OCI-LY1 (cell line): ENCODE measurements at regions not wholly inside any gene's neighbourhood (a gene's known extent, or its start where the extent isn't known, plus 50 kb on each side); places are given as distances from the start of the nearest gene placed in this dataset.

Experiments
- H2AFZ ChIP-seq: fragments of 200-600 bp; sonication (generic), shearing (Covaris generic); 2 replicates; pipeline ENCODE4 v1.6.0; 2014; ENCODE audit warnings: antibody characterized with exemption, mild to moderate bottlenecking, low read length
- H3F3A ChIP-seq: fragments of 200-600 bp; sonication (generic), shearing (Covaris generic); 2 replicates; pipeline ENCODE4 v1.6.0; 2014; ENCODE audit warnings: mild to moderate bottlenecking, antibody characterized with exemption, low read length, moderate library complexity; ENCODE audit not compliant: insufficient read depth
- H3K27ac ChIP-seq: fragments of 200-600 bp; sonication (generic); 2 replicates; pipeline ENCODE4 v1.5.1; 2014; ENCODE audit warnings: low read length, mixed run types, mild to moderate bottlenecking, low read depth; ENCODE audit not compliant: poor library complexity, severe bottlenecking
- H3K27me3 ChIP-seq: fragments of 200-600 bp; sonication (generic); 2 replicates; pipeline ENCODE4 v1.6.0; 2014; ENCODE audit warnings: antibody characterized with exemption, mild to moderate bottlenecking, low read length, moderate library complexity; ENCODE audit not compliant: insufficient read depth
- H3K36me3 ChIP-seq: fragments of 200-600 bp; sonication (generic); 2 replicates; pipeline ENCODE4 v1.6.1; 2014; ENCODE audit warnings: mild to moderate bottlenecking, antibody characterized with exemption, low read length, moderate library complexity, mixed read lengths; ENCODE audit not compliant: insufficient read depth
- H3K4me1 ChIP-seq: fragments of 200-600 bp; sonication (generic); 2 replicates; pipeline ENCODE4 v1.5.1; 2014; ENCODE audit warnings: mild to moderate bottlenecking, low read length, moderate library complexity; ENCODE audit not compliant: insufficient read depth, severe bottlenecking
- H3K4me2 ChIP-seq: fragments of 200-600 bp; sonication (generic), shearing (Covaris generic); 2 replicates; pipeline ENCODE4 v1.6.1; 2014; ENCODE audit warnings: low read length
- H3K4me3 ChIP-seq: fragments of 200-600 bp; sonication (generic); 2 replicates; pipeline ENCODE4 v1.5.1; 2014; ENCODE audit warnings: low read length, low read depth, mild to moderate bottlenecking, mixed read lengths; ENCODE audit not compliant: poor library complexity, severe bottlenecking
- H3K79me2 ChIP-seq: fragments of 200-600 bp; shearing (Covaris generic); 2 replicates; pipeline ENCODE4 v1.6.1; 2016; ENCODE audit warnings: mixed run types, low read length, mixed read lengths; ENCODE audit not compliant: insufficient read depth
- H3K9ac ChIP-seq: fragments of 200-600 bp; sonication (generic), shearing (Covaris generic); 2 replicates; pipeline ENCODE4 v1.6.1; 2014; ENCODE audit warnings: mild to moderate bottlenecking, low read length, mixed read lengths
- H3K9me2 ChIP-seq: fragments of 200-600 bp; sonication (generic), shearing (Covaris generic); 2 replicates; pipeline ENCODE4 v1.6.1; 2014; ENCODE audit warnings: low read depth, mild to moderate bottlenecking, low read length, mixed read lengths
- H3K9me3 ChIP-seq: fragments of 200-600 bp; shearing (Covaris generic); 2 replicates; pipeline ENCODE4 v1.6.1; 2014; ENCODE audit warnings: low read length, mixed read lengths
- H4K20me1 ChIP-seq: fragments of 200-600 bp; sonication (generic), shearing (Covaris generic); 2 replicates; pipeline ENCODE4 v1.6.0; 2016; ENCODE audit warnings: mild to moderate bottlenecking, low read length; ENCODE audit not compliant: insufficient read depth
- EZH2 ChIP-seq: fragments of 200-600 bp; sonication (generic), shearing (Covaris generic); IDR thresholded peaks from 2 replicates; pipeline ENCODE4 v1.8.0; 2017; ENCODE audit warnings: borderline replicate concordance, mixed run types, mild to moderate bottlenecking, antibody characterized with exemption, low read length, moderate library complexity, mixed read lengths
- TF ChIP-seq, protein P1 (sequence below): fragments of 200-600 bp; sonication (generic), shearing (Covaris generic); IDR thresholded peaks from 2 replicates; pipeline ENCODE4 v1.5.1; 2017; ENCODE audit warnings: mild to moderate bottlenecking, antibody characterized with exemption, low read length, moderate library complexity, mixed read lengths

GRCh38 chr4:126614356-126614855 is 1018.4 kb upstream of the INTU start:
- Histone ChIP-seq H3K4me2 (no peak overlapping the region), H3K36me3 (no peaks in the 10 kb centered on the region), H3K9ac (no peak overlapping the region), H3K79me2 (no peaks in the 10 kb centered on the region), H3K4me1 (no peaks in the 10 kb centered on the region), H3K9me3 (no peaks in the 10 kb centered on the region), H3K4me3 (no peak overlapping the region), H3K27me3 (no peaks in the 10 kb centered on the region), H3F3A (no peaks in the 10 kb centered on the region), H3K9me2 (no peaks in the 10 kb centered on the region), H4K20me1 (no peaks in the 10 kb centered on the region), H2AFZ (no peak overlapping the region), H3K27ac (no peak overlapping the region)
- TF ChIP-seq, protein P1, sequence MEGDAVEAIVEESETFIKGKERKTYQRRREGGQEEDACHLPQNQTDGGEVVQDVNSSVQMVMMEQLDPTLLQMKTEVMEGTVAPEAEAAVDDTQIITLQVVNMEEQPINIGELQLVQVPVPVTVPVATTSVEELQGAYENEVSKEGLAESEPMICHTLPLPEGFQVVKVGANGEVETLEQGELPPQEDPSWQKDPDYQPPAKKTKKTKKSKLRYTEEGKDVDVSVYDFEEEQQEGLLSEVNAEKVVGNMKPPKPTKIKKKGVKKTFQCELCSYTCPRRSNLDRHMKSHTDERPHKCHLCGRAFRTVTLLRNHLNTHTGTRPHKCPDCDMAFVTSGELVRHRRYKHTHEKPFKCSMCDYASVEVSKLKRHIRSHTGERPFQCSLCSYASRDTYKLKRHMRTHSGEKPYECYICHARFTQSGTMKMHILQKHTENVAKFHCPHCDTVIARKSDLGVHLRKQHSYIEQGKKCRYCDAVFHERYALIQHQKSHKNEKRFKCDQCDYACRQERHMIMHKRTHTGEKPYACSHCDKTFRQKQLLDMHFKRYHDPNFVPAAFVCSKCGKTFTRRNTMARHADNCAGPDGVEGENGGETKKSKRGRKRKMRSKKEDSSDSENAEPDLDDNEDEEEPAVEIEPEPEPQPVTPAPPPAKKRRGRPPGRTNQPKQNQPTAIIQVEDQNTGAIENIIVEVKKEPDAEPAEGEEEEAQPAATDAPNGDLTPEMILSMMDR = no peak
- TF ChIP-seq EZH2 = no peak

GRCh38 chr4:126616795-126617194 is 1016.0 kb upstream of the INTU start:
- H3K79me2 ChIP-seq = no peaks in the 10 kb centered on the region

GRCh38 chr4:126627255-126627654 is 1005.5 kb upstream of the INTU start:
- no peaks in the 10 kb centered on the region for H3K79me2 ChIP-seq
- H3K9me3 ChIP-seq = no peaks in the 10 kb centered on the region
- no peak overlapping the region for H3K4me3 ChIP-seq
- no peak overlapping the region for H3K4me2 ChIP-seq
- H3F3A ChIP-seq = no peaks in the 10 kb centered on the region
- no peaks in the 10 kb centered on the region for H3K4me1 ChIP-seq
- no peak overlapping the region for H3K27ac ChIP-seq
- no peaks in the 10 kb centered on the region for H4K20me1 ChIP-seq
- no peaks in the 10 kb centered on the region for H3K9me2 ChIP-seq
- H2AFZ ChIP-seq = no peak overlapping the region
- H3K36me3 ChIP-seq = no peaks in the 10 kb centered on the region
- TF ChIP-seq, protein P1 = peak; percentile 37
- TF ChIP-seq EZH2 = no peak
- no peaks in the 10 kb centered on the region for H3K27me3 ChIP-seq
- no peak overlapping the region for H3K9ac ChIP-seq

More at GRCh38 chr4:126616795-126617194, 1016.0 kb upstream of the INTU start:
- H4K20me1 ChIP-seq = no peaks in the 10 kb centered on the region
- no peak overlapping the region for H2AFZ ChIP-seq
- no peak for TF ChIP-seq EZH2
- TF ChIP-seq, protein P1 = no peak
- no peaks in the 10 kb centered on the region for H3K9me3 ChIP-seq
- no peaks in the 10 kb centered on the region for H3K4me1 ChIP-seq
- no peaks in the 10 kb centered on the region for H3K9me2 ChIP-seq
- H3K4me2 ChIP-seq = no peak overlapping the region
- H3K9ac ChIP-seq = no peak overlapping the region
- H3K36me3 ChIP-seq = no peaks in the 10 kb centered on the region
- H3K27ac ChIP-seq = no peak overlapping the region
- no peaks in the 10 kb centered on the region for H3F3A ChIP-seq
- no peak overlapping the region for H3K4me3 ChIP-seq
- H3K27me3 ChIP-seq = no peaks in the 10 kb centered on the region
